Aorta (tissue), 5 donors: ENCODE measurements at regions not wholly inside any gene's neighbourhood (a gene's known extent, or its start where the extent isn't known, plus 50 kb on each side); places are given as distances from the start of the nearest gene placed in this dataset.

ENCODE experiments used
- ATAC-seq: fragments of 200-7000 bp; cut with Tn5 transposase; one replicate; pipeline ENCODE4 v1.9.1; 2022; ENCODE audit warnings: moderate library complexity; ENCODE audit not compliant: low FRiP score
- DNase-seq, 2 donors: peaks; one replicate each; pipeline ENCODE4 v3.0.0-alpha.2; 2020
- H3K27ac ChIP-seq, 2 donors: one replicate each; pipeline ENCODE4 v1.5.1; 2013; ENCODE audit warnings: low read length in 2 of 2, mild to moderate bottlenecking in 2 of 2, moderate library complexity in 2 of 2, control low read depth in 1 of 2, inconsistent platforms in 1 of 2, low read depth in 1 of 2
- H3K27me3 ChIP-seq, 2 donors: one replicate each; pipeline ENCODE4 v1.6.1; 2013; ENCODE audit warnings: control low read depth in 1 of 2, low read length in 1 of 2, mild to moderate bottlenecking in 1 of 2, moderate library complexity in 1 of 2; ENCODE audit not compliant: insufficient read depth in 2 of 2, control insufficient read depth in 1 of 2
- H3K36me3 ChIP-seq, 2 donors: one replicate each; pipeline ENCODE4 v1.6.1; 2013; ENCODE audit warnings: control low read depth in 1 of 2, low read length in 1 of 2, mild to moderate bottlenecking in 1 of 2; ENCODE audit not compliant: insufficient read depth in 2 of 2, control insufficient read depth in 1 of 2
- H3K4me1 ChIP-seq, 2 donors: one replicate each; pipeline ENCODE4 v1.6.1; 2013; ENCODE audit warnings: low read length in 2 of 2, control low read depth in 1 of 2, mild to moderate bottlenecking in 1 of 2, moderate library complexity in 1 of 2; ENCODE audit not compliant: insufficient read depth in 2 of 2, control insufficient read depth in 1 of 2
- H3K4me3 ChIP-seq, 2 donors: one replicate each; pipeline ENCODE4 v1.5.1; 2013; ENCODE audit warnings: low read length in 2 of 2, control low read depth in 1 of 2, mild to moderate bottlenecking in 1 of 2
- H3K9me3 ChIP-seq: one replicate; pipeline ENCODE4 v1.6.1; 2013; ENCODE audit warnings: mild to moderate bottlenecking, low read length; ENCODE audit not compliant: control insufficient read depth
- WGBS, 2 donors: extraction: QIAGEN DNeasy Blood & Tissue Kit; methylation state at CpG; one replicate each; pipeline ENCODE4 v1.1.7; 2013; 5-methylcytosine and 5-hydroxymethylcytosine counted together
- intact Hi-C, 2 donors: fragments of 100-400 bp; cut with DNase I; formaldehyde crosslinking; loops; one replicate each; pipeline versions ENCODE4 v1.14.2 to v1.15.0; 2022
- donor health status: healthy with polysubstance abuse.
- donor health status: Bipolar disorder and iron deficiency.
- donor health status: DM: no; HTN: no; CAD: no.
- donor health status: DM: no; HTN: no; CAD: no.
- donor health status: DM: yes; HTN: yes; CAD: no.

GRCh38 chr3:76842216-76842615 is 197.7 kb upstream of the ROBO2 start:
- H3K27me3 ChIP-seq: no peaks in the 10 kb centered on the region
- H3K4me1 ChIP-seq: no peaks in the 10 kb centered on the region
- H3K36me3 ChIP-seq: no peaks in the 10 kb centered on the region
- H3K4me3 ChIP-seq: no peak overlapping the region
- no peak overlapping the region for H3K27ac ChIP-seq
- 36 to 62% methylated on average over 1 of the region's 1 CpG for WGBS, 2 donors
- ATAC-seq (no peak), DNase-seq (no peak)
- H3K9me3 ChIP-seq: no peaks in the 10 kb centered on the region
- intact Hi-C loops: no loop called here

DNA sequence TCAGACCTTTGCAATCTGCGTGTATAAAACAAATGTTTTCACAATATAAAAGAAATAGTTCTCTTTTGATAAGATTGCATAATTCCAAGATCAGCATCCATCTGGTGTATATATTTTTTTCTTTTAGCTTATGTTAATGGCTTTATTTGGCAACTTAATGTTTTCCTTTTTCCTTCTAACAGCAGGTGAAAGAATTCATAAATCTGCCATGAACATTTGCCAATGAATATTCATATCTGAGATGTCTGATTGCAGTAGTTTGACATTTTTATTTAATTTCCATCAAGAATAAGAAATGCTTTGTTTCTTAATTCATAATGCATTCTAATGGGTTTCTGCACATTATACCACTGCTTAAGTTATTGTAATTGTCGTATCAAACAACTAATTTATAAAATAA is 184.4 kb upstream of the ROBO2 start:
- WGBS, 2 donors: 36 to 40% methylated on average over 2 of the region's 2 CpGs
- intact Hi-C loops: no loop called here
- Histone ChIP-seq H3K27ac (no peak overlapping the region), H3K36me3 (no peaks in the 10 kb centered on the region), H3K4me1 (no peaks in the 10 kb centered on the region), H3K4me3 (no peak overlapping the region), H3K27me3 (no peaks in the 10 kb centered on the region), H3K9me3 (no peaks in the 10 kb centered on the region)
- DNase-seq: no peak
- no peak for ATAC-seq

GRCh38 chr3:76859596-76859995 is 180.3 kb upstream of the ROBO2 start:
- Histone ChIP-seq H3K4me1 (no peaks in the 10 kb centered on the region), H3K4me3 (no peak overlapping the region), H3K9me3 (no peaks in the 10 kb centered on the region), H3K27me3 (no peaks in the 10 kb centered on the region), H3K36me3 (no peaks in the 10 kb centered on the region), H3K27ac (no peak overlapping the region)
- intact Hi-C loops: no loop called here
- DNase-seq (no peak), ATAC-seq (no peak)
- 87 to 91% methylated on average over 3 of the region's 3 CpGs for WGBS, 2 donors

GRCh38 chr3:76864355-76864754 is 175.5 kb upstream of the ROBO2 start:
- Histone ChIP-seq H3K4me1 (no peaks in the 10 kb centered on the region), H3K36me3 (no peaks in the 10 kb centered on the region), H3K27ac (no peak overlapping the region), H3K9me3 (no peaks in the 10 kb centered on the region), H3K4me3 (no peak overlapping the region), H3K27me3 (no peaks in the 10 kb centered on the region)
- intact Hi-C loops: no loop called here
- DNase-seq (no peak), ATAC-seq (no peak)
- WGBS, 2 donors: 80 to 82% methylated on average over 4 of the region's 4 CpGs

GRCh38 chr3:76866729-76867408 is 173.0 kb upstream of the ROBO2 start:
- ATAC-seq: no peak
- intact Hi-C loops: no loop called here
- 64 to 68% methylated on average over 5 of the region's 5 CpGs for WGBS, 2 donors
- H3K4me1 ChIP-seq: no peaks in the 10 kb centered on the region
- H3K4me3 ChIP-seq: no peak overlapping the region
- no peaks in the 10 kb centered on the region for H3K9me3 ChIP-seq
- H3K27ac ChIP-seq: no peak overlapping the region
- no peak for DNase-seq
- no peaks in the 10 kb centered on the region for H3K36me3 ChIP-seq
- no peaks in the 10 kb centered on the region for H3K27me3 ChIP-seq

GRCh38 chr3:76869726-76870384 is 170.0 kb upstream of the ROBO2 start:
- DNase-seq (no peak), ATAC-seq (no peak)
- Histone ChIP-seq H3K27me3 (no peaks in the 10 kb centered on the region), H3K4me3 (no peak overlapping the region), H3K27ac (no peak overlapping the region), H3K36me3 (no peaks in the 10 kb centered on the region), H3K9me3 (no peaks in the 10 kb centered on the region), H3K4me1 (no peaks in the 10 kb centered on the region)
- intact Hi-C loops: no loop called here
- WGBS, 2 donors: 77 to 85% methylated on average over 3 of the region's 3 CpGs

DNA sequence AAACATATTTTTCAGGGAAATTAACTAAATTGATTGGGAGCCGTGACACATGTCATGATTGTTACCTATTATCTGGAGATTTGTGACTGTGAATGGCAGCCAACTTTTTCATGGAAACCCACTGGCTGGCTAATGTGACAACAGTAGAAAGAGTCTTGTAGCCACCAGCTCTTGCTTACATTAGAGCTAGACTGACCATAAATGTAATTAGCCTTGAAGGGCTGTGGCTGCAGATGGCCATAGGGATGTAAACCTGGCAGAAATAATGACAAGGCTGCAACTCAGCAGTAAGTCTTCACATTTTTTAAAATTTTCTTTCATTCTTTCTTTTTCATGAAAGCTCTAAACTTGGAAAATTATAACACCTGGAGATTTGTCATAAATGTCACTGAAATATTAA is 168.2 kb upstream of the ROBO2 start:
- intact Hi-C loops: no loop called here
- H3K4me1 ChIP-seq: no peaks in the 10 kb centered on the region
- no peaks in the 10 kb centered on the region for H3K27me3 ChIP-seq
- ATAC-seq (no peak), DNase-seq (no peak)
- no peak overlapping the region for H3K4me3 ChIP-seq
- 91 to 98% methylated on average over 1 of the region's 1 CpG for WGBS, 2 donors
- H3K9me3 ChIP-seq: peaks cover 2% of the 10 kb centered on the region
- no peak overlapping the region for H3K27ac ChIP-seq
- no peaks in the 10 kb centered on the region for H3K36me3 ChIP-seq

GRCh38 chr3:76872999-76873398 is 166.9 kb upstream of the ROBO2 start:
- Histone ChIP-seq H3K36me3 (no peaks in the 10 kb centered on the region), H3K4me3 (no peak overlapping the region), H3K4me1 (no peaks in the 10 kb centered on the region), H3K9me3 (peaks cover 2% of the 10 kb centered on the region), H3K27ac (no peak overlapping the region), H3K27me3 (no peaks in the 10 kb centered on the region)
- ATAC-seq (no peak), DNase-seq (no peak)
- intact Hi-C loops: no loop called here
- 56 to 64% methylated on average over 1 of the region's 1 CpG for WGBS, 2 donors

DNA sequence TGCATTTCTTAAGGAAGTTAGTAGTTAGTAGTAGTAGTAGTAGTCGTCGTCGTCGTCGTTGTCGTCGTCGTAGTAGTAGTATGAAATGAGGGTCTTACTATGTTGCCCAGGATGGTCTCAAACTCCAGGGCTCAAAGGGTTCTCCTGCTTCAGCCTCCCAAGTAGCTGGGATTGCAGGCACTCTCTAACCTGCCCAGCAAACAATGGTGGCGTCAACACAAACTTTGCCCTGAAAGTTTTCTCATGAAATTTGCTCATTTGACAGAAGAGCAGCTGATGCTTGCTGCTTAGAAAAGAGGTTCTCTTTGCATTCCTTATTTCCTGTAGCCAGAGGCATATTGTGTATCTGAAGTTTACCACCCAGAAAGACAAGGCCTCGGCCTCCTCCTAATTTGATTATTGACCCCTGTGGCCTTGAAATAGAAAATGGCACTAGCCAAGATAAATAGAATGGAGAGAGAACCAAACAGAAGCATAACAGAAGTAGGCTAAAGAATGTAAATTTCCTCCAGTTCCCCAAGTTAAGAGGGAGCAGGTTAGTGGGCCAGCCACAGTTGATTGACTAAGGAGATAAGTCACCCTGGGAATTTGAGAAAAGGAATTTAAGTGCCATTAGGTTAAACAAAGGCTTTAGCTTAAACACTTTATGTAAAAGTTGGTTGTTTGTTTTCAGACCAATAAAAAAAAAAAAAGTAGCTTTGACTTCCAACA is 166.2 kb upstream of the ROBO2 start:
- no peak for ATAC-seq
- no peak for DNase-seq
- WGBS, 2 donors: 94% methylated on average over 10 of the region's 10 CpGs
- H3K9me3 ChIP-seq: peaks cover 2% of the 10 kb centered on the region
- no peak overlapping the region for H3K4me3 ChIP-seq
- no peaks in the 10 kb centered on the region for H3K4me1 ChIP-seq
- no peak overlapping the region for H3K27ac ChIP-seq
- no peaks in the 10 kb centered on the region for H3K27me3 ChIP-seq
- no peaks in the 10 kb centered on the region for H3K36me3 ChIP-seq
- intact Hi-C loops: no loop called here
